GM19023 (cell line): ENCODE measurements at regions not wholly inside any gene's neighbourhood (a gene's known extent, or its start where the extent isn't known, plus 50 kb on each side); places are given as distances from the start of the nearest gene placed in this dataset.

ENCODE experiments used
- ATAC-seq: cut with Tn5 transposase; IDR thresholded peaks from one replicate; pipeline ENCODE4 v1.9.1; 2021; ENCODE audit warnings: mild to moderate bottlenecking, moderate library complexity; ENCODE audit not compliant: unreplicated experiment

- ATAC-seq, result no peak
Measured at GRCh38 chr10:8731121-8732095, 676.9 kb downstream of the GATA3 start.

- no peak for ATAC-seq
Measured at GRCh38 chr10:8738987-8739386, 684.5 kb downstream of the GATA3 start.

DNA sequence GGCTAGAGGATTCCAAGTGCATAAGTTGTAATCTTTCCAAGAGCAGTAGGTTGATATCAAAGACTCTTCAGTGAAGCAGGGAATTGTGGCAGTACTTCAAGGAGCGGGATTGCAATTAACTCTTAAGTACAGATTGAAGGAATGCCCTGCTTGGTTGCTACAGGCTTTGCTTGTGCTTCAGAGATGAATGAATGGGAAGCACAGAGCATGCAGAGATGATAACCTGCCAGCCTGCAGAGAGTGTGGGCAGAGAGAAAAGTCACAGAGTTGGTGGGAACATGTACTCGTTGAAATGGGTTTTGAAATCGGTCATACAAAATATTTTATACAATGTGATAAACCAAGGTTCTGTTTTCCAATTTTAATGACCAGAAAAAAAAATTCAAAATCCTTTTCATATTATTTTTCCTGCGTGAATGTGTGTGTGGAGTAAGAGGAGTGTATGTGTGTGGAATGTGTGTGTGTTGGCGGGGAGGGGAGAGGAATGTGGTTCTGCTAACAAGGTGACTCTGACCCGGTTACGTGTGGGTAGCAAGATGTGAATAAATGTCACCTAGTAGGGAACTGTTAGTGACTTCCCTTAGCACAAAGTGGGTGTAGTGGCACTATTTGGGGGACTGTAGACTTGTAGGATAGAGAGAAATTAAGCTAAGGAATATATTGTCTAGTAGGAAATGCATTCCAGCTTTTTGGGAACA is 697.8 kb downstream of the GATA3 start:
- no peak for ATAC-seq

- no peak for ATAC-seq
Measured at GRCh38 chr10:8758029-8758428, 703.5 kb downstream of the GATA3 start.

DNA sequence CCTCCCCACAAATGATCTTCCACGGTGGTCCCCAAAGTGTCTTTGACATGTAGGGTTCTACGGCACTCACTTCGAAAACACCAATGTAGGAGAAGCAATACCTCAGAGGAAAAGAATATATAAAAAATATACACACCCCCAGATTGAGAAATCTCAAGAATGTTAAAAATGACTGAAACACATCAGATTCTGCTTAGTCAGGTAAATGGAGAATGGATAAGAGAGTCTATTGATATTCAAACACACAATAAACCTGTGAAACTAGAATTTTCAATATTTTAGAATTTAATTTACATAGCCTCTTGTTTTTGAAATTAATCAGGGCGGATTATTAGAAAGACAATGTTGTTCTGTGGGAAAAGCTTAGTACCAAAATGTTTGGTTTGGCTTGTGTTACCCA is 712.4 kb downstream of the GATA3 start:
- no peak for ATAC-seq

DNA sequence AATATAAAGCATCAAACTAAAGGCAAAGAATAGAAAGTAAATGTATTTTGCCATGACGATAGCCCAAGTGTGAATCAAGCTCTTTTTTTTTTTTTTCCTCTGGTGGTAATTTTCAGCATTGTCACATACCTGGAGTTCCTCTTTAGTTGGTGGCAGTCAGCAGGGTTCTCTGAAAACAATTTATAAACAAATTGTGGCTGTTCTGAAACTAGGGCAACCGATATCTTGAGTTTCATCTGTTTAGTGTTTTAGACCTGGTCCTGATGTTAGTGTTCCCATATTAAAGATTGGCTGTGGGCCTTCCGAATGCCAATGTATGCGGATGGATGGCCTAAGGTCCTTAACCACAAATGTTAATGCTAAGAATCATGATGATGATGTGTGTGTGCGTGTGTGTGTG is 713.1 kb downstream of the GATA3 start:
- no peak for ATAC-seq

DNA sequence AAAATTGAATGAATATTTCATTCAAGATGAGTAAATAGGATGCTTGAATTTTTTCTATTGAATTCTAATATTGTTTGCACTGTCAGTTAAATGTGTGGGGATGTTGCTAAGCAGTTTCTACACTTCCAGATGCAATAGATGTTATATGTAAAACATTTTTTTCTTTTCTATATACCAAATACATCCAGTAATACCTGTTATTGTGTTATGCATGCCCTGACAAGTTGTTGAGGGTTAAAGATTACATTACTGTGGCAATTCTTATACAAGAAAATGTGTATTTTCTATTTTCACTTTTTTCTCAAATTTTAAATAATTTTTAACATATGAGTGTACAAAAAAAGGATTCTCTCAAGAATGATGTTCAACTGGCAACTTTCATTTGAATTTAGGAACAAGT is 713.9 kb downstream of the GATA3 start:
- ATAC-seq, result no peak

- ATAC-seq, result no peak
Measured at GRCh38 chr10:8768852-8769251, 714.4 kb downstream of the GATA3 start.

DNA sequence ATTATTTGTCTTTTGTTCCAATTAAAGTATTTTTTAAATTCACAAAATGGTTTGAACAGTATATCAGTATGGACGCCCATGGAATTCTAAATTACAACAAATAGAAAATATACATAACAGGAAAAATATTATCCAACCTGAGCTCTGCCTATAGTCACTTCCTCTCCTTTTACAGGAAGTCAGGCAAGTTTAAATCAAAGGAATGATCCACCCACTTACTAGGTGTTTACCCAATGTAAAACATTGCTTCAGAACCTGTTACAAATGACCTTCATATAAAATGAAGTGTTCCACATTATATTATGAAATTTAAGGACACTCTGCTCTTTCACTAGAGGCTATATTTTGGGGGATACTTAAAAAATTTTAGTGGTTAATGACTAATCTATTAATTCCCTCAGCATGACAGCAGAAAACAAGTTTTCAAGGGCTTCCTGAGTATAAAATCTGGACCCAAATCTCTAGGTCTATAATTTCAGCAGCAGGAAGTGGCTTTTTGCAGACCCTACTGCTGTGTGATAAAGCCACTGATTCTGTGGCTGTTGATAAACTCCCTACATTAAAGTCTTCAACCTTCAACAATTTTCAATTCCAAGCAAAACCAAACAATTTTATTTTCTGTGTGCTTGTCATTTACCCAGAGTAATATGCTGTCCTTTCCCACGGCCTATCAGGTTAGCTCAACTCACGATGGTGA is 722.6 kb downstream of the GATA3 start:
- ATAC-seq, result no peak

DNA sequence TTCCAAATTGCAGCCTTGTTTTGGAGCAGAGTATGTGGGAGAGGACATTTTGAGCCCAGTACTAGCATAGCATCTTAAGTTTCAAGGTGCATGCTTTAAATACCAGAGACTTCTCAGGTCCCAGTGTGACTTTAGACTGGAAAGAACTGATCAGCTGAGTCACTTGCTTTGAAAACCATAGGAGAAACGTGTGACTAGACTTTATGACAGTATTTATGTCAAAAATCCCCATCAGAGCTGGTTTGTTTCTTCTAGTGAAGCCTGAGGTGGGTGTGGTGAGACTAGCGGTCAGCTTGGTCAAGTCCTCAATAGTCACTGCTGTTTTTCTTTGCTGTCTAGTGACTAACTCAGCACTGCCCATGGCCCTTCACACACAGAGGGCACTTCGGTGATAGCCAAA is 724.2 kb downstream of the GATA3 start:
- ATAC-seq, result no peak

DNA sequence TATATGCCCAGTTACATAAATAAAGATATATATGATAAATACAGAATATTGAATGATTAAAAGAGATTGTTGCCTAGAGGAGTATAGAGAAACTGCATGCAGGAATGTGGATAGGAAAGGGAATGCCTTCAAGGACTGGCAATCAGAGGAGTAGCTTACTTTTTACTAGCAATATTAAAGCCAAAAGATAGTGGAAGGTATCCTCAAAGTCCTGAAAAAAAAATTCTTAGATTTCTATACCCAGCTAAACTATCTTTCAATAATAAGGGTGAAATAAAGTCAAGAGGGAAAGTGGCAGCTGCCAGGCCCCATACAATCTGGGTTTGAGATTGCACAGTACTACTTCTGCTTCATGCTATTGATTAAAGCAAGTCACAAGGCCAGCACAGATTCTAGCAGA is 733.2 kb downstream of the GATA3 start:
- ATAC-seq, result no peak

GRCh38 chr10:8790390-8790789 is 735.9 kb downstream of the GATA3 start:
- ATAC-seq, result no peak

- no peak for ATAC-seq
Measured at GRCh38 chr10:8794860-8795259, 740.4 kb downstream of the GATA3 start.

- no peak for ATAC-seq
Measured at GRCh38 chr10:8800426-8800825, 745.9 kb downstream of the GATA3 start.

GRCh38 chr10:8803992-8804391 is 749.5 kb downstream of the GATA3 start:
- no peak for ATAC-seq

DNA sequence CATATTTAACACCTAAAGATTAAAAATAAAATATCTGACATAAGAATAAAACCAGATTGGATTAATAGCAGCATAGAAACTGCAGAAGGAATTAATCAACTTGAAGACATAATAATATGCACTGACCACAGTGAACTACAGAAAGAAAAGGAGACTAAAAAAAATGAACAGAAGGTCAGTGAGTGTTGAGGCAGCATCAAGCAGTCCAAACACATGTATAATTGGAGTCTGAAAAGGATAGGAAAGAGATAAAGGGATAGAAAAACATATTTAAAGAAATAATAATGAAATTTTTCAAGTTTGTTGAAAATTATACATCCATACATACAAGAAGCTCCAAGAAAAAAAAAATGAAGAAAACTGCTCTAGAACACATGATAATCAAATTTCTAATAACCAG is 756.2 kb downstream of the GATA3 start:
- no peak for ATAC-seq

DNA sequence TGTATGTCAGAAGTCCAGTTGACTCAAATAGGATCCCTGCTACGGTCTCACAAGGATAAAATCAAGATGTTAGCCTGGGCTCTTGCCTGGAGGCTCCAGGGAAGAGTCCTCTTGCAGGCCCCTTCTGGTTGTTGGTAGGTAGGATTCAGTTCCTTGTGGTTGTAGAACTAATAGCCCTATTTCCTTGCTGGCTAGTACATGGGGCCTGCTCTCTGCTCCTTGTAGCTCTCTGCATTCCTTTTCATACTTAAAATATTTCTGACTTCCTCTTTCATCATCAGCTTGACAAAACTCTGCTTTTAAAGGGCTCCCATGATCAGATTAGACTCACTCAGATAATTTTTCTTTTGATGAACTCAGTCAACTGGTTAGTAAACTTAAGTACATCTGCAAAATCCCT is 756.7 kb downstream of the GATA3 start:
- no peak for ATAC-seq

- no peak for ATAC-seq
Measured at GRCh38 chr10:8815969-8816368, 761.5 kb downstream of the GATA3 start.

- no peak for ATAC-seq
Measured at GRCh38 chr10:8817299-8817698, 762.8 kb downstream of the GATA3 start.

- ATAC-seq, result no peak
Measured at GRCh38 chr10:8825611-8826010, 771.1 kb downstream of the GATA3 start.

- no peak for ATAC-seq
Measured at GRCh38 chr10:8829592-8829991, 775.1 kb downstream of the GATA3 start.

DNA sequence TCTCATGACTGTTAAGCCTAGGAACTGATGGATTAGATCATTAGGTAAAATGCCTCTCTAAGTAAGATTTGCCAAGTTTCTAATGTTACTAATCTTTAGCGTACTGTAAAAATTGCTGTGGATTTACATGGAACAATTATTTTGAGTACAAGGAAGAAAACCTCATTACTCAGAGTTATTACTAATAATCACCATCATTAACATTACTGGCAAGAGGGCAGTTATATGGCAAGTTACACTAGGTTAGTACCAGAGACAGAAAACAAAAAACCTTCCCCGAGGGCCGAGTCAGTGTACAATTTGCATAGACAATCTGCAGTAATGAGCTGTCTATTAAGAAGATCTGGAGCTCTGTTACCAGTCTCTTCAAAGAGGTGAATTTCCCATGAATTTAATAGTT is 775.6 kb downstream of the GATA3 start:
- ATAC-seq, result no peak
